Activated CD8-positive, alpha-beta T cell treated with anti-CD3 and anti-CD28 coated beads for 36 hours (primary cell): ENCODE measurements at regions not wholly inside any gene's neighbourhood (a gene's known extent, or its start where the extent isn't known, plus 50 kb on each side); places are given as distances from the start of the nearest gene placed in this dataset.

ENCODE experiments used
- ATAC-seq: fragments of 200-7000 bp; cut with Tn5 transposase; one replicate; pipeline ENCODE4 v1.10.0; 2021; ENCODE audit warnings: mild to moderate bottlenecking, moderate library complexity
- CTCF ChIA-PET: fragments of 350-600 bp; sonication (Branson Sonifier 250); formaldehyde crosslinking; loops from one replicate; lab custom pipeline; 2021; ENCODE audit warnings: antibody characterized with exemption; lab: Charles Lee
- POLR2A ChIA-PET: fragments of 350-600 bp; sonication (Branson Sonifier 250); formaldehyde crosslinking; loops from one replicate; lab custom pipeline; 2021; ENCODE audit warnings: antibody characterized with exemption; lab: Charles Lee
- DNase-seq: peaks from one replicate; pipeline ENCODE4 v3.0.0-alpha.2; 2020
- H3K27ac Mint-ChIP-seq: one replicate; pipeline ENCODE4 v1.8.0; 2021; ENCODE audit warnings: mild to moderate bottlenecking, mixed read lengths
- H3K27me3 Mint-ChIP-seq: one replicate; pipeline ENCODE4 v1.8.0; 2021; ENCODE audit warnings: mixed read lengths
- H3K36me3 Mint-ChIP-seq: one replicate; pipeline ENCODE4 v1.8.0; 2021; ENCODE audit warnings: low read depth, mixed read lengths
- H3K4me1 Mint-ChIP-seq: one replicate; pipeline ENCODE4 v1.8.0; 2021; ENCODE audit warnings: low read depth, mixed read lengths
- H3K4me3 Mint-ChIP-seq: one replicate; pipeline ENCODE4 v1.8.0; 2021; ENCODE audit warnings: mild to moderate bottlenecking, moderate library complexity, mixed read lengths
- H3K9me3 Mint-ChIP-seq: one replicate; pipeline ENCODE4 v1.8.0; 2021; ENCODE audit warnings: mixed read lengths
- CTCF ChIP-seq: fragments of 200-600 bp; IDR thresholded peaks from one replicate; pipeline ENCODE4 v1.8.0; 2022; ENCODE audit warnings: antibody characterized with exemption, mild to moderate bottlenecking
- intact Hi-C: fragments of 100-400 bp; cut with micrococcal nuclease; formaldehyde crosslinking; loops from one replicate; pipeline ENCODE4 v1.10.0; 2022

- Mint-ChIP-seq H3K27ac (no peak overlapping the region), H3K27me3 (no peaks in the 10 kb centered on the region), H3K9me3 (no peaks in the 10 kb centered on the region), H3K4me1 (no peaks in the 10 kb centered on the region), H3K36me3 (no peaks in the 10 kb centered on the region), H3K4me3 (no peak overlapping the region)
- DNase-seq (no peak), ATAC-seq (no peak)
- intact Hi-C loops = no loop called here
- CTCF ChIA-PET = no interaction called here
- no peak for TF ChIP-seq CTCF
- POLR2A ChIA-PET = no interaction called here
These were observed 82.9 kb upstream of the NLGN4X start for GRCh38 chrX:6311540-6311939.

- H3K9me3 Mint-ChIP-seq = no peaks in the 10 kb centered on the region
- TF ChIP-seq CTCF = no peak
- ChIA-PET CTCF (no interaction called here), POLR2A (no interaction called here)
- DNase-seq (no peak), ATAC-seq (no peak)
- intact Hi-C loops = no loop called here
- no peak overlapping the region for H3K4me3 Mint-ChIP-seq
- no peak overlapping the region for H3K27ac Mint-ChIP-seq
- H3K27me3 Mint-ChIP-seq = no peaks in the 10 kb centered on the region
- H3K36me3 Mint-ChIP-seq = no peaks in the 10 kb centered on the region
- H3K4me1 Mint-ChIP-seq = no peaks in the 10 kb centered on the region
These were observed 78.5 kb upstream of the NLGN4X start for GRCh38 chrX:6307156-6307555.

- Mint-ChIP-seq H3K9me3 (no peaks in the 10 kb centered on the region), H3K4me1 (no peaks in the 10 kb centered on the region), H3K36me3 (no peaks in the 10 kb centered on the region), H3K4me3 (no peak overlapping the region), H3K27ac (no peak overlapping the region), H3K27me3 (no peaks in the 10 kb centered on the region)
- ChIA-PET POLR2A (no interaction called here), CTCF (no interaction called here)
- DNase-seq (no peak), ATAC-seq (no peak)
- no peak for TF ChIP-seq CTCF
- intact Hi-C loops = no loop called here
These were observed 71.1 kb upstream of the NLGN4X start for GRCh38 chrX:6299724-6300123.

- POLR2A ChIA-PET = no interaction called here
- TF ChIP-seq CTCF = no peak
- no peaks in the 10 kb centered on the region for H3K9me3 Mint-ChIP-seq
- no peaks in the 10 kb centered on the region for H3K36me3 Mint-ChIP-seq
- H3K27me3 Mint-ChIP-seq = no peaks in the 10 kb centered on the region
- CTCF ChIA-PET = no interaction called here
- DNase-seq (no peak), ATAC-seq (no peak)
- H3K4me1 Mint-ChIP-seq = no peaks in the 10 kb centered on the region
- H3K27ac Mint-ChIP-seq = no peak overlapping the region
- no peak overlapping the region for H3K4me3 Mint-ChIP-seq
- intact Hi-C loops = no loop called here
These were observed 65.0 kb upstream of the NLGN4X start for GRCh38 chrX:6293716-6294115.

GRCh38 chrX:6292599-6292998, 63.9 kb upstream of the NLGN4X start:
- POLR2A ChIA-PET = no interaction called here
- DNase-seq = no peak
- H3K4me1 Mint-ChIP-seq = no peaks in the 10 kb centered on the region
- TF ChIP-seq CTCF = no peak
- CTCF ChIA-PET = no interaction called here
- no peaks in the 10 kb centered on the region for H3K36me3 Mint-ChIP-seq
- ATAC-seq = no peak
- H3K27ac Mint-ChIP-seq = no peak overlapping the region
- intact Hi-C loops = no loop called here
- no peak overlapping the region for H3K4me3 Mint-ChIP-seq
- H3K9me3 Mint-ChIP-seq = no peaks in the 10 kb centered on the region
- H3K27me3 Mint-ChIP-seq = no peaks in the 10 kb centered on the region
